ENCODE measurements at regions not wholly inside any gene's neighbourhood (a gene's known extent, or its start where the extent isn't known, plus 50 kb on each side); places are given as distances from the start of the nearest gene placed in this dataset.
A peak's percentile ranks its signal among the peaks of the same experiment; 100 is the strongest.

DNA sequence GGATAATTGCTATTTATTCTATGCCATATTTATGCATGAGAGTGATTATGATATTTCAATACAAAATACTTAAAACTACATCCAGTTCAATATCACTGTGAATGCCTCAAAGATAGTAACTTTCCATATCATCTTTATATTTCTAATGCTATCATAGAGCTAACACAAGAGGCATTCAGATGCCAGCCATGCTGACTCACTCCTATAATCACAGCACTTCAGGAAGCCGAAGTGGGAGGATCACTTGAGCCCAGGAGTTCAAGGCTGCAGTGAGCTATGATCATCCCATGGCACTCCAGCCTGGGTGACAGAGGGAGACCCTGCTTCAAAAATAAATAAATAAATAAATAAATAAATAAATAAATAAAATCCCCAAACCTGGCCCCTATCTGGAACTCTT lies 498.7 kb downstream of the EPHA3 start:
- TF ChIP-seq, protein P1, sequence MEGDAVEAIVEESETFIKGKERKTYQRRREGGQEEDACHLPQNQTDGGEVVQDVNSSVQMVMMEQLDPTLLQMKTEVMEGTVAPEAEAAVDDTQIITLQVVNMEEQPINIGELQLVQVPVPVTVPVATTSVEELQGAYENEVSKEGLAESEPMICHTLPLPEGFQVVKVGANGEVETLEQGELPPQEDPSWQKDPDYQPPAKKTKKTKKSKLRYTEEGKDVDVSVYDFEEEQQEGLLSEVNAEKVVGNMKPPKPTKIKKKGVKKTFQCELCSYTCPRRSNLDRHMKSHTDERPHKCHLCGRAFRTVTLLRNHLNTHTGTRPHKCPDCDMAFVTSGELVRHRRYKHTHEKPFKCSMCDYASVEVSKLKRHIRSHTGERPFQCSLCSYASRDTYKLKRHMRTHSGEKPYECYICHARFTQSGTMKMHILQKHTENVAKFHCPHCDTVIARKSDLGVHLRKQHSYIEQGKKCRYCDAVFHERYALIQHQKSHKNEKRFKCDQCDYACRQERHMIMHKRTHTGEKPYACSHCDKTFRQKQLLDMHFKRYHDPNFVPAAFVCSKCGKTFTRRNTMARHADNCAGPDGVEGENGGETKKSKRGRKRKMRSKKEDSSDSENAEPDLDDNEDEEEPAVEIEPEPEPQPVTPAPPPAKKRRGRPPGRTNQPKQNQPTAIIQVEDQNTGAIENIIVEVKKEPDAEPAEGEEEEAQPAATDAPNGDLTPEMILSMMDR (conservative IDR thresholded peaks at IDR 0.05): no peak
- Mint-ChIP-seq H3K36me3 (ENCODE audit: low read depth) (no peaks in the 10 kb centered on the region), H3K4me1 (peaks cover 4% of the 10 kb centered on the region), H3K4me3 (no peak overlapping the region), H3K9me3 (no peaks in the 10 kb centered on the region), H3K27me3 (ENCODE audit: insufficient read depth) (no peaks in the 10 kb centered on the region), H3K27ac (no peak overlapping the region)
- H3K9me3 ChIP-seq (ENCODE audit: control insufficient read depth, low read length): no peaks in the 10 kb centered on the region
- H3K4me3 ChIP-seq (ENCODE audit: low read length): no peak overlapping the region
- no peaks in the 10 kb centered on the region for H3K27me3 ChIP-seq (ENCODE audit: control insufficient read depth, insufficient read depth, low read length, poor library complexity, severe bottlenecking)
- no peak for DNase-seq
- H3K27ac ChIP-seq (ENCODE audit: low read depth, low read length): no peak overlapping the region
- no peak overlapping the region for H3K9ac ChIP-seq (ENCODE audit: extremely low read depth, low read length, poor library complexity, severe bottlenecking)
- 87% methylated on average over 1 of the region's 1 CpG; no CpG with 5 or more reads in 1 of the 2 experiments for WGBS, 2 experiments (ENCODE audit: insufficient coverage in 1 of 2, insufficient read length in 1 of 2)
- H3K4me1 ChIP-seq (ENCODE audit: control insufficient read depth, insufficient read depth, low read length): no peaks in the 10 kb centered on the region
- H3K36me3 ChIP-seq (ENCODE audit: control insufficient read depth, insufficient read depth, low read length): no peaks in the 10 kb centered on the region

DNA sequence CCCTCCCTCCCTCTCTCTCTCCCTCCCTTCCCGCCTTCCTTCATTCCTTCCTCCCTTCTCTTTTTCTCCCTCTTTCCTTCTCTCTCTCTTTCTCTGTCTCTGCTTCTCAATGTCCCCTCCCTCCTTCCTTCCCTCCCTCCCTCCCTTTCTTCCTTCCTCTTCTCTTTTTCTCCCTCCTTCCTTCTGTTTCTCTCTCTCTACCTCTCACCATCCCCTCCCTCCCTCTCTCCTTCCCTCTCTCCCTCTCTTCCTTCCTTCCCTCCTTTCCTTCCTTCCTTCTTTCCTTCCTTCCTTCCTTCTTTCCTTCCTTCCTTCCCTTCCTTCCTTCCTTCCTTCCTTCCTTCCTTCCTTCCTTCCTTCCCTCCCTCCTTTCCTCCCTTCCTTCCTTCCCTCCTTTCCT lies 504.6 kb downstream of the EPHA3 start:
- no peaks in the 10 kb centered on the region for H3K27me3 ChIP-seq (ENCODE audit: control insufficient read depth, insufficient read depth, low read length, poor library complexity, severe bottlenecking)
- no peak overlapping the region for H3K4me3 Mint-ChIP-seq
- H3K4me1 Mint-ChIP-seq: peaks cover 26% of the 10 kb centered on the region
- H3K9me3 Mint-ChIP-seq: no peaks in the 10 kb centered on the region
- no peak overlapping the region for H3K9ac ChIP-seq (ENCODE audit: extremely low read depth, low read length, poor library complexity, severe bottlenecking)
- no peak overlapping the region for H3K27ac ChIP-seq (ENCODE audit: low read depth, low read length)
- no peak overlapping the region for H3K27ac Mint-ChIP-seq
- H3K36me3 ChIP-seq (ENCODE audit: control insufficient read depth, insufficient read depth, low read length): no peaks in the 10 kb centered on the region
- H3K27me3 Mint-ChIP-seq (ENCODE audit: insufficient read depth): peaks cover 3% of the 10 kb centered on the region
- no peaks in the 10 kb centered on the region for H3K36me3 Mint-ChIP-seq (ENCODE audit: low read depth)
- 80 to 92% methylated on average over 1 of the region's 1 CpG for WGBS, 2 experiments (ENCODE audit: insufficient coverage in 1 of 2, insufficient read length in 1 of 2)
- no peaks in the 10 kb centered on the region for H3K9me3 ChIP-seq (ENCODE audit: control insufficient read depth, low read length)
- no peak overlapping the region for H3K4me3 ChIP-seq (ENCODE audit: low read length)
- DNase-seq: no peak
- H3K4me1 ChIP-seq (ENCODE audit: control insufficient read depth, insufficient read depth, low read length): peaks cover 10% of the 10 kb centered on the region
- TF ChIP-seq, protein P1 (conservative IDR thresholded peaks at IDR 0.05): no peak

- Mint-ChIP-seq H3K4me1 (peaks cover 30% of the 10 kb centered on the region), H3K9me3 (no peaks in the 10 kb centered on the region), H3K36me3 (ENCODE audit: low read depth) (no peaks in the 10 kb centered on the region), H3K27me3 (ENCODE audit: insufficient read depth) (peaks cover 3% of the 10 kb centered on the region), H3K27ac (no peak overlapping the region), H3K4me3 (no peak overlapping the region)
- WGBS, 2 experiments (ENCODE audit: insufficient coverage in 1 of 2, insufficient read length in 1 of 2): 40 to 89% methylated on average over 1 of the region's 1 CpG
- H3K9ac ChIP-seq (ENCODE audit: extremely low read depth, low read length, poor library complexity, severe bottlenecking): no peak overlapping the region
- no peaks in the 10 kb centered on the region for H3K9me3 ChIP-seq (ENCODE audit: control insufficient read depth, low read length)
- H3K4me1 ChIP-seq (ENCODE audit: control insufficient read depth, insufficient read depth, low read length): peaks cover 10% of the 10 kb centered on the region
- no peak overlapping the region for H3K4me3 ChIP-seq (ENCODE audit: low read length)
- H3K27me3 ChIP-seq (ENCODE audit: control insufficient read depth, insufficient read depth, low read length, poor library complexity, severe bottlenecking): no peaks in the 10 kb centered on the region
- DNase-seq: peak; percentile 49
- H3K27ac ChIP-seq (ENCODE audit: low read depth, low read length): no peak overlapping the region
- TF ChIP-seq, protein P1 (conservative IDR thresholded peaks at IDR 0.05): no peak
- H3K36me3 ChIP-seq (ENCODE audit: control insufficient read depth, insufficient read depth, low read length): no peaks in the 10 kb centered on the region
Measured at GRCh38 chr3:89613241-89613640, 505.8 kb downstream of the EPHA3 start.
